GM21515 (cell line): ENCODE measurements at regions not wholly inside any gene's neighbourhood (a gene's known extent, or its start where the extent isn't known, plus 50 kb on each side); places are given as distances from the start of the nearest gene placed in this dataset.

Source experiments
- ATAC-seq: cut with Tn5 transposase; IDR thresholded peaks from one replicate; pipeline ENCODE4 v1.9.1; 2021; ENCODE audit not compliant: unreplicated experiment

GRCh38 chr6:53744321-53744720 lies 50.5 kb upstream of the LRRC1 start:
- no peak for ATAC-seq

GRCh38 chr6:53741034-53741823 lies 53.6 kb upstream of the LRRC1 start:
- ATAC-seq = no peak

GRCh38 chr6:53737746-53738145 lies 57.1 kb upstream of the LRRC1 start:
- ATAC-seq = no peak

GRCh38 chr6:53735896-53736295 lies 58.9 kb upstream of the LRRC1 start:
- no peak for ATAC-seq

GRCh38 chr6:53734473-53735299 lies 60.1 kb upstream of the LRRC1 start:
- peak; percentile 58 for ATAC-seq

- no peak for ATAC-seq
Measured at GRCh38 chr6:53731866-53732636, 62.8 kb upstream of the LRRC1 start.

- no peak for ATAC-seq
Measured at GRCh38 chr6:53730767-53731166, 64.0 kb upstream of the LRRC1 start.

GRCh38 chr6:53728570-53729194 lies 63.1 kb upstream of the KLHL31 start:
- ATAC-seq = peak; percentile 62

GRCh38 chr6:53727748-53728147 lies 62.2 kb upstream of the KLHL31 start:
- ATAC-seq = no peak

GRCh38 chr6:53725791-53726575 lies 60.4 kb upstream of the KLHL31 start:
- peak; percentile 85 for ATAC-seq

- no peak for ATAC-seq
Measured at GRCh38 chr6:53724501-53724900, 58.9 kb upstream of the KLHL31 start.

- no peak for ATAC-seq
Measured at GRCh38 chr6:53723331-53723730, 57.8 kb upstream of the KLHL31 start.

- ATAC-seq = no peak
Measured at GRCh38 chr6:53721766-53722165, 56.2 kb upstream of the KLHL31 start.

GRCh38 chr6:53718597-53719460 lies 53.3 kb upstream of the KLHL31 start:
- peak; percentile 96 for ATAC-seq

- no peak for ATAC-seq
Measured at GRCh38 chr6:53717566-53717965, 52.0 kb upstream of the KLHL31 start.

GRCh38 chr6:53715434-53715833 lies 49.9 kb upstream of the KLHL31 start:
- ATAC-seq = no peak
